IMR-90 (cell line): ENCODE measurements at regions not wholly inside any gene's neighbourhood (a gene's known extent, or its start where the extent isn't known, plus 50 kb on each side); places are given as distances from the start of the nearest gene placed in this dataset.
"Not testable (repeated sequence)": the region's sequence is repeated elsewhere in the genome, so short reads cannot be mapped to it uniquely, and the experiment has no call there.

ENCODE experiments used
- BHLHE40 ChIP-seq: fragments of 150-350 bp; IDR thresholded peaks from 2 replicates; pipeline ENCODE4 v1.6.1; 2016; ENCODE audit warnings: mild to moderate bottlenecking, low read depth, low read length
- CEBPB ChIP-seq: IDR thresholded peaks from 2 replicates; pipeline ENCODE4 v1.6.1; 2012; ENCODE audit warnings: low read depth, low read length, improper control_type of control experiment
- CHD1 ChIP-seq: IDR thresholded peaks from 2 replicates; pipeline ENCODE4 v1.6.1; 2012; ENCODE audit warnings: low read depth, low read length, improper control_type of control experiment
- MAFK ChIP-seq: IDR thresholded peaks from 2 replicates; pipeline ENCODE4 v1.6.1; 2012; ENCODE audit warnings: low read depth, low read length, improper control_type of control experiment
- MAZ ChIP-seq: IDR thresholded peaks from 2 replicates; pipeline ENCODE4 v1.6.1; 2012; ENCODE audit warnings: low read depth, mild to moderate bottlenecking, low read length, improper control_type of control experiment, moderate library complexity, borderline replicate concordance
- MXI1 ChIP-seq: IDR thresholded peaks from 2 replicates; pipeline ENCODE4 v1.6.1; 2012; ENCODE audit warnings: low read depth, mild to moderate bottlenecking, low read length, moderate library complexity, borderline replicate concordance
- NFE2L2 ChIP-seq: fragments of 150-350 bp; IDR thresholded peaks from 2 replicates; pipeline ENCODE4 v1.6.1; 2016; ENCODE audit warnings: low read depth, mild to moderate bottlenecking, low read length
- POLR2A ChIP-seq: IDR thresholded peaks from 2 replicates; pipeline ENCODE4 v1.6.1; 2012; ENCODE audit warnings: mild to moderate bottlenecking, low read depth, low read length
- RCOR1 ChIP-seq: IDR thresholded peaks from 2 replicates; pipeline ENCODE4 v1.6.1; 2012; ENCODE audit warnings: mild to moderate bottlenecking, low read length, improper control_type of control experiment; ENCODE audit not compliant: insufficient replicate concordance
- RFX5 ChIP-seq: IDR thresholded peaks from 2 replicates; pipeline ENCODE4 v1.8.0; 2012; ENCODE audit warnings: low read depth, mild to moderate bottlenecking, low read length, moderate library complexity
- SMC3 ChIP-seq: fragments of 150-350 bp; IDR thresholded peaks from 2 replicates; pipeline ENCODE4 v1.6.1; 2016; ENCODE audit warnings: low read depth, mild to moderate bottlenecking, antibody characterized with exemption, low read length, moderate library complexity
- TF ChIP-seq, protein P1 (sequence below): conservative IDR thresholded peaks from 2 replicates; pipeline ENCODE4 v1.5.1; 2012; ENCODE audit warnings: mild to moderate bottlenecking, low read depth, low read length, improper control_type of control experiment
- TF ChIP-seq, protein P2 (sequence below): fragments of 150-350 bp; IDR thresholded peaks from 2 replicates; pipeline ENCODE4 v1.6.1; 2016; ENCODE audit warnings: low read depth, mild to moderate bottlenecking, low read length, moderate library complexity, borderline replicate concordance

- TF ChIP-seq, protein P1, sequence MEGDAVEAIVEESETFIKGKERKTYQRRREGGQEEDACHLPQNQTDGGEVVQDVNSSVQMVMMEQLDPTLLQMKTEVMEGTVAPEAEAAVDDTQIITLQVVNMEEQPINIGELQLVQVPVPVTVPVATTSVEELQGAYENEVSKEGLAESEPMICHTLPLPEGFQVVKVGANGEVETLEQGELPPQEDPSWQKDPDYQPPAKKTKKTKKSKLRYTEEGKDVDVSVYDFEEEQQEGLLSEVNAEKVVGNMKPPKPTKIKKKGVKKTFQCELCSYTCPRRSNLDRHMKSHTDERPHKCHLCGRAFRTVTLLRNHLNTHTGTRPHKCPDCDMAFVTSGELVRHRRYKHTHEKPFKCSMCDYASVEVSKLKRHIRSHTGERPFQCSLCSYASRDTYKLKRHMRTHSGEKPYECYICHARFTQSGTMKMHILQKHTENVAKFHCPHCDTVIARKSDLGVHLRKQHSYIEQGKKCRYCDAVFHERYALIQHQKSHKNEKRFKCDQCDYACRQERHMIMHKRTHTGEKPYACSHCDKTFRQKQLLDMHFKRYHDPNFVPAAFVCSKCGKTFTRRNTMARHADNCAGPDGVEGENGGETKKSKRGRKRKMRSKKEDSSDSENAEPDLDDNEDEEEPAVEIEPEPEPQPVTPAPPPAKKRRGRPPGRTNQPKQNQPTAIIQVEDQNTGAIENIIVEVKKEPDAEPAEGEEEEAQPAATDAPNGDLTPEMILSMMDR: not testable (repeated sequence)
- not testable (repeated sequence) for TF ChIP-seq MAZ, NFE2L2, CHD1, BHLHE40, POLR2A, RCOR1, MAFK, MXI1, CEBPB, SMC3, RFX5
- TF ChIP-seq, protein P2, sequence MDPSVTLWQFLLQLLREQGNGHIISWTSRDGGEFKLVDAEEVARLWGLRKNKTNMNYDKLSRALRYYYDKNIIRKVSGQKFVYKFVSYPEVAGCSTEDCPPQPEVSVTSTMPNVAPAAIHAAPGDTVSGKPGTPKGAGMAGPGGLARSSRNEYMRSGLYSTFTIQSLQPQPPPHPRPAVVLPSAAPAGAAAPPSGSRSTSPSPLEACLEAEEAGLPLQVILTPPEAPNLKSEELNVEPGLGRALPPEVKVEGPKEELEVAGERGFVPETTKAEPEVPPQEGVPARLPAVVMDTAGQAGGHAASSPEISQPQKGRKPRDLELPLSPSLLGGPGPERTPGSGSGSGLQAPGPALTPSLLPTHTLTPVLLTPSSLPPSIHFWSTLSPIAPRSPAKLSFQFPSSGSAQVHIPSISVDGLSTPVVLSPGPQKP: not testable (repeated sequence)
Observed at GRCh38 chr9:42442680-42443079, 259.2 kb downstream of the SPATA31A6 start.
